ENCODE measurements at regions not wholly inside any gene's neighbourhood (a gene's known extent, or its start where the extent isn't known, plus 50 kb on each side); places are given as distances from the start of the nearest gene placed in this dataset.

DNA sequence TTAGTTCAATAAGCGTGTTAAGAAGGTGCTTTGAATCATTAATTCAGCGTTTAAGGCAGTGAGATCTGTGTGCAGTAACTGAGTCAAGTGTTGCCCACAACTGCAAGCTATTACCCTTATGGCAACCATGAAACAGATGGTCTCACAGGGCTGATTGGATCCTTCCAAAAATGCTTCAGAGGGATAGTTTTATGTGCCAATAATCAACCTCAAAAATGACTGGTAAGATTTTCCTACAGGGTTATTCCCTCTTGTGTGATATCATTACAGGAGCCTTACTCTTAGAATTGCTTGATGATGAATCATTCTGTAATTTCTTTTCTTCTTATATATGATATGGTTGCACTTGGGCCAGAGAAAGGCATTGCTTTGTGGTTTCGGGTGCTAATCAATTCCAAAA, 1299.2 kb upstream of the ATXN8OS start:
- no peaks in the 10 kb centered on the region for H3K23me2 ChIP-seq (ENCODE audit: low read depth, low read length)
- ChIA-PET CTCF (ENCODE audit: partially characterized antibody) (interaction anchor here (0.6 kb wide), 1 partner anchor 122 kb away, joined by 3 read pairs; no protein-coding TSS in a partner anchor), POLR2A (ENCODE audit: partially characterized antibody) (no interaction called here)
- no peaks in the 10 kb centered on the region for H4K20me1 ChIP-seq (replicated peaks in 1 of 2; ENCODE audit: control insufficient read depth in 1 of 2, insufficient read depth in 2 of 2, low read length in 2 of 2)
- no peaks in the 10 kb centered on the region for H3K27me3 ChIP-seq (replicated peaks in 1 of 4; ENCODE audit: control insufficient read depth in 3 of 4, extremely low read depth in 1 of 4, insufficient read depth in 3 of 4, low read length in 3 of 4)
- no peak overlapping the region for H3K23ac ChIP-seq (ENCODE audit: insufficient read length)
- no peak overlapping the region for H2BK5ac ChIP-seq (ENCODE audit: low read depth, low read length)
- no peak overlapping the region for H2BK20ac ChIP-seq (ENCODE audit: low read length)
- H3K9ac ChIP-seq (replicated peaks in 1 of 4; ENCODE audit: extremely low read depth in 1 of 4, low read depth in 3 of 4, low read length in 3 of 4): no peak overlapping the region
- no peaks in the 10 kb centered on the region for H3K79me2 ChIP-seq (ENCODE audit: control insufficient read depth in 1 of 2, insufficient read depth in 2 of 2, low read length in 2 of 2)
- FAIRE-seq (no peak), DNase-seq (ENCODE audit: low read depth in 1 of 2, low spot score in 2 of 2) (no peak)
- no peak overlapping the region for H3K27ac ChIP-seq (ENCODE audit: low read depth, low read length)
- no peak overlapping the region for H4K5ac ChIP-seq (ENCODE audit: insufficient read length, low read depth, low read length)
- TF ChIP-seq JUND (IDR thresholded peaks at IDR 0.05; ENCODE audit: low read length): no peak
- no peak for TF ChIP-seq FOSL1 (IDR thresholded peaks at IDR 0.05; ENCODE audit: insufficient read depth, low read depth, low read length)
- 96% methylated on average over 3 of the region's 3 CpGs; no CpG with 5 or more reads in 1 of the 2 experiments for WGBS, 2 experiments (ENCODE audit: extremely low coverage in 1 of 2, insufficient coverage in 1 of 2, insufficient read length in 1 of 2, insufficient replicate concordance in 2 of 2, low coverage in 1 of 2, low lambda C conversion rate in 2 of 2, missing lambda C conversion rate in 1 of 2)
- H3K18ac ChIP-seq (ENCODE audit: extremely low read depth, low read length): no peak overlapping the region
- H3K4me2 ChIP-seq (ENCODE audit: insufficient read depth in 1 of 2, low read depth in 2 of 2, low read length in 2 of 2): no peak overlapping the region
- no peaks in the 10 kb centered on the region for H3K4me1 ChIP-seq (replicated peaks in 1 of 4; ENCODE audit: control insufficient read depth in 3 of 4, insufficient read depth in 4 of 4, low read length in 3 of 4)
- H2BK15ac ChIP-seq (ENCODE audit: low read length): no peak overlapping the region; the same call in 1 of the 2 replicates
- no peak overlapping the region for H2AFZ ChIP-seq (ENCODE audit: low read length)
- no peak overlapping the region for H2BK120ac ChIP-seq (replicated peaks; ENCODE audit: low read depth, low read length)
- no peaks in the 10 kb centered on the region for H3K79me1 ChIP-seq (ENCODE audit: low read depth, low read length)
- no peak overlapping the region for H3K14ac ChIP-seq (ENCODE audit: insufficient read length)
- H3K56ac ChIP-seq (replicated peaks; ENCODE audit: insufficient read length, low read depth, low read length): no peak overlapping the region
- H3K4me3 ChIP-seq (ENCODE audit: extremely low read depth in 1 of 4, insufficient read depth in 2 of 4, low read depth in 3 of 4, low read length in 4 of 4): no peak overlapping the region
- H2BK12ac ChIP-seq (ENCODE audit: low read depth, low read length): no peak overlapping the region
- H4K91ac ChIP-seq (replicated peaks; ENCODE audit: insufficient read length, low read length): no peak overlapping the region
- H3K4ac ChIP-seq (replicated peaks; ENCODE audit: insufficient read length, low read depth, low read length): no peak overlapping the region
- no peak overlapping the region for H2AK5ac ChIP-seq (ENCODE audit: low read depth, low read length)
- no peaks in the 10 kb centered on the region for H3K36me3 ChIP-seq (ENCODE audit: control insufficient read depth in 2 of 4, insufficient read depth in 4 of 4, low read length in 3 of 4)
- H4K8ac ChIP-seq (ENCODE audit: extremely low read depth, insufficient read depth, low read length): no peak overlapping the region
- H3K9me3 ChIP-seq (ENCODE audit: insufficient read depth in 2 of 2, low read depth in 1 of 2, low read length in 1 of 2): no peaks in the 10 kb centered on the region

All from H1 (cell line).